Fibroblast of skin of scalp (primary cell): ENCODE measurements at regions not wholly inside any gene's neighbourhood (a gene's known extent, or its start where the extent isn't known, plus 50 kb on each side); places are given as distances from the start of the nearest gene placed in this dataset.

ENCODE experiments used
- DNase-seq: peaks from one replicate; pipeline ENCODE4 v3.0.0-alpha.2; 2013

- DNase-seq = no peak
These were observed 62.5 kb upstream of the NCOR2 start for GRCh38 chr12:124629789-124630480.

GRCh38 chr12:124629117-124629516, 61.7 kb upstream of the NCOR2 start:
- no peak for DNase-seq

GRCh38 chr12:124627956-124628355, 60.5 kb upstream of the NCOR2 start:
- DNase-seq = no peak

- DNase-seq = peak; percentile 72
These were observed 59.6 kb upstream of the NCOR2 start for GRCh38 chr12:124626971-124627411.

GRCh38 chr12:124625867-124626675, 58.7 kb upstream of the NCOR2 start:
- DNase-seq = peak; percentile 83

- no peak for DNase-seq
These were observed 57.4 kb upstream of the NCOR2 start for GRCh38 chr12:124624823-124625222.

- DNase-seq = no peak
These were observed 56.1 kb upstream of the NCOR2 start for GRCh38 chr12:124623344-124624035.

GRCh38 chr12:124622764-124623163, 55.4 kb upstream of the NCOR2 start:
- no peak for DNase-seq

GRCh38 chr12:124622331-124622730, 54.9 kb upstream of the NCOR2 start:
- no peak for DNase-seq

GRCh38 chr12:124621296-124621660, 53.9 kb upstream of the NCOR2 start:
- DNase-seq = peak; percentile 59

GRCh38 chr12:124620606-124621295, 53.3 kb upstream of the NCOR2 start:
- DNase-seq = peak; percentile 32

GRCh38 chr12:124618291-124618902, 51.0 kb upstream of the NCOR2 start:
- no peak for DNase-seq

- DNase-seq = no peak
These were observed 50.2 kb upstream of the NCOR2 start for GRCh38 chr12:124617615-124618014.
